ENCODE measurements at regions not wholly inside any gene's neighbourhood (a gene's known extent, or its start where the extent isn't known, plus 50 kb on each side); places are given as distances from the start of the nearest gene placed in this dataset.
"Not testable (repeated sequence)": the region's sequence is repeated elsewhere in the genome, so short reads cannot be mapped to it uniquely, and the experiment has no call there.

DNA sequence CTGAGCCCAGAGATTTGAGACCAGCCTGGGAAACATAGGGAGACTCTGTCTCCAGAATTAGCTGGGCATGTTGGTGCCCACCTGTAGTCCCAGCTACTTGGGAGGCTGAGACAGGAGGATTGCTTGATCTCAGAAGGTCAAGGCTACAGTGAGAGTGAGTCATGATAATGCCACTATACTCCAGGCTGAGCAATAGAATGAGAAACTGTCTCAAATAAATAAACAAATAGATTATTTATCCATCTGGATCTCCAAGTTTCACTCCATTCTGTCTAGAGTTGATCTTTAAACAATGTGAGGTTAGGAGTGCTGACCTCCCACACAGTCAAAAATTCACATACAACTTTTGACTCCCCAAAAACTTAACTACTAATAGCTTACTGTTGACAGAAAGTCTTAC is 106.8 kb upstream of the PALMD start:
- no peak overlapping the region for H3K4me3 Mint-ChIP-seq
- H3K9me3 Mint-ChIP-seq, result no peaks in the 10 kb centered on the region
- DNase-seq, result no peak
- H3K27me3 Mint-ChIP-seq (ENCODE audit: low read depth), result no peaks in the 10 kb centered on the region
- no peak for ATAC-seq (replicated peaks in 1 of 2)
- no peaks in the 10 kb centered on the region for H3K4me1 Mint-ChIP-seq (ENCODE audit: low read depth)
- no peaks in the 10 kb centered on the region for H3K36me3 Mint-ChIP-seq (ENCODE audit: insufficient read depth in 2 of 2)
- H3K27ac Mint-ChIP-seq, result no peak overlapping the region

DNA sequence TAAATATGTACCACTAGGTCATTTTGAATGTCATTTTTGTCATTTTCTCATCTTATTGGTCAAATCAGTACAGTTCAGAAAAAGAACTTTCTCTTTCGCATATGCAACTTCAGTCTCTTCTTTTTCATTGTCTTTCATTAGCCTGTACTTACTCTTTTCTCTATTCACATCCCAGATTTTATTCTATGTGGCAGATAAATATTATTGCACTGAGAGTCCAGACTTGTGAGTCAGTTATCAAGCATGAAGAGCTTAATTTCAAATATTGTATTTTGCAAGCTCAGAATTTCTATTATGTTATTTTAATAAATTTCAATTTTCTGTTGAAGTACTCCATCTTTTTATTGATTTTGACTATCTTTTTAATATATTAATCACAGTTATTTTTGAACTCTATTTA is 105.2 kb upstream of the PALMD start:
- Mint-ChIP-seq H3K4me3 (no peak overlapping the region), H3K4me1 (ENCODE audit: low read depth) (no peaks in the 10 kb centered on the region), H3K27me3 (ENCODE audit: low read depth) (no peaks in the 10 kb centered on the region), H3K36me3 (ENCODE audit: insufficient read depth in 2 of 2) (no peaks in the 10 kb centered on the region), H3K9me3 (no peaks in the 10 kb centered on the region), H3K27ac (no peak overlapping the region)
- DNase-seq (no peak), ATAC-seq (replicated peaks in 1 of 2) (no peak)

DNA sequence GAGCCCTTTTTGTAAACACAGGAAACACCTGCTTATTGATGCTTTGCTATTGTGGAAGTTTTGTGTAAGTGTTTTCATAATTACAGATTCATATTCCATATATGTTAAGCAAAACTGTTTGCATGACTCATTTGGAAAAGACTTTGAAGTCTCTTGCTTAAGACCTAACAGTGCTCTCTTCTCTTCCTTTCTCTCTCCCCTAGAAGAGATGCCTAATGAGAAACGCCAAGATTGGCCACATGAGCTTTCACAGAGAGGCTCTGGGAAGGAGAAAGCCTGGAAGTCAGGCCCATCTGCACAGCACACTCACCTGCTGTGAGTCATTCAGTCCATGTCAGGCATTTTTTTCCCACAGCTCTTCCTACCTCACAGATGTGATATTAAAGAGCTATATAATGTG is 101.6 kb upstream of the PALMD start:
- Mint-ChIP-seq H3K4me3 (no peak overlapping the region), H3K9me3 (no peaks in the 10 kb centered on the region), H3K27ac (no peak overlapping the region), H3K4me1 (ENCODE audit: low read depth) (no peaks in the 10 kb centered on the region), H3K27me3 (ENCODE audit: low read depth) (no peaks in the 10 kb centered on the region), H3K36me3 (ENCODE audit: insufficient read depth in 2 of 2) (no peaks in the 10 kb centered on the region)
- ATAC-seq (replicated peaks in 1 of 2), result no peak
- DNase-seq, result no peak

GRCh38 chr1:99546432-99547416 is 99.2 kb upstream of the PALMD start:
- ATAC-seq (replicated peaks in 1 of 2) (no peak), DNase-seq (no peak)
- no peak overlapping the region for H3K4me3 Mint-ChIP-seq
- H3K36me3 Mint-ChIP-seq (ENCODE audit: insufficient read depth in 2 of 2), result no peaks in the 10 kb centered on the region
- H3K27me3 Mint-ChIP-seq (ENCODE audit: low read depth), result peaks cover 13% of the 10 kb centered on the region
- H3K4me1 Mint-ChIP-seq (ENCODE audit: low read depth), result no peaks in the 10 kb centered on the region
- no peaks in the 10 kb centered on the region for H3K9me3 Mint-ChIP-seq
- no peak overlapping the region for H3K27ac Mint-ChIP-seq

DNA sequence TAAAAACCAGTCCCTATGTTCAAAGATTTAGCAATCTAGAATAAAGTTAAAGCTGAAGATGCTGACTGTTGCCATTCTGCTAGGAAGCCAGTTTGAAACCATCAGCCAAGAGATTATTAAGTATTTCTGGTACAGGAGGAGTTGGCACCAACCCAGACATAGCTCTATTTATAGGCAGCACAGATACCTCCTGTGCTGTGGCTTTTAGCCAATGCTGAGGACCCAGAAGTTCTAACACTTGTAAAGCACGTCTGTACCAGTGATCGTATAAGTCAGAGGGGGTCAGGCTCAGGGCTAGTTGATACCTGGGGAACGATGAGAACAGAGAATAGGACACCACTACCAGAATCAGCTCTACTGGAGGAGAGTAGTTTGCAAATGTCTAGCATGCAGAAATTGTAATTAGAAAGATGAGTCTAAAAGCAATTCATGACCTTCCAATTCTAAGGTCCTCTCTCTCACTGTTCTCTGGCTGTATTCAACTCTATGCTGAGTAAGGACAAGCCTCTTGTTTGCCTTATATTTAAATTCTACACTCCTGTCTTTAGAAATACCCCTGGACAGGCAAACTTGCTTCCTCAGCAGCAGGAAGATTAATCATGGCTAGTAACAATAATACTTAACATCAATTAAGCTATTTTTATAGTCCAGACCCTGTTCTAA is 96.8 kb upstream of the PALMD start:
- ATAC-seq (replicated peaks in 1 of 2), result no peak
- no peaks in the 10 kb centered on the region for H3K36me3 Mint-ChIP-seq (ENCODE audit: insufficient read depth in 2 of 2)

GRCh38 chr1:99550198-99550597 is 95.7 kb upstream of the PALMD start:
- no peaks in the 10 kb centered on the region for H3K36me3 Mint-ChIP-seq (ENCODE audit: insufficient read depth in 2 of 2)
- H3K4me1 Mint-ChIP-seq (ENCODE audit: low read depth), result no peaks in the 10 kb centered on the region
- no peak overlapping the region for H3K4me3 Mint-ChIP-seq
- H3K27ac Mint-ChIP-seq, result no peak overlapping the region
- DNase-seq, result no peak
- H3K9me3 Mint-ChIP-seq, result no peaks in the 10 kb centered on the region
- peaks cover 13% of the 10 kb centered on the region for H3K27me3 Mint-ChIP-seq (ENCODE audit: low read depth)
- no peak for ATAC-seq (replicated peaks in 1 of 2)

More for the DNA sequence above, 96.8 kb upstream of the PALMD start:
- H3K9me3 Mint-ChIP-seq, result no peaks in the 10 kb centered on the region
- H3K27me3 Mint-ChIP-seq (ENCODE audit: low read depth), result peaks cover 13% of the 10 kb centered on the region
- no peak overlapping the region for H3K27ac Mint-ChIP-seq
- DNase-seq, result no peak
- H3K4me3 Mint-ChIP-seq, result no peak overlapping the region
- H3K4me1 Mint-ChIP-seq (ENCODE audit: low read depth), result no peaks in the 10 kb centered on the region

- Mint-ChIP-seq H3K36me3 (ENCODE audit: insufficient read depth in 2 of 2) (no peaks in the 10 kb centered on the region), H3K27ac (no peak overlapping the region), H3K4me3 (no peak overlapping the region), H3K4me1 (ENCODE audit: low read depth) (no peaks in the 10 kb centered on the region), H3K9me3 (peaks cover 0 to 1% of the 10 kb centered on the region in 2 donors), H3K27me3 (ENCODE audit: low read depth) (peaks cover 13% of the 10 kb centered on the region)
- DNase-seq (no peak), ATAC-seq (replicated peaks in 1 of 2) (no peak)
Observed at GRCh38 chr1:99551812-99552614, 93.9 kb upstream of the PALMD start.

- Mint-ChIP-seq H3K4me3 (no peak overlapping the region), H3K36me3 (ENCODE audit: insufficient read depth in 2 of 2) (no peaks in the 10 kb centered on the region), H3K27me3 (ENCODE audit: low read depth) (peaks cover 13% of the 10 kb centered on the region), H3K27ac (no peak overlapping the region), H3K4me1 (ENCODE audit: low read depth) (no peaks in the 10 kb centered on the region), H3K9me3 (peaks cover 0 to 1% of the 10 kb centered on the region in 2 donors)
- ATAC-seq (replicated peaks in 1 of 2), result no peak
- DNase-seq, result no peak
Observed at GRCh38 chr1:99553301-99553700, 92.6 kb upstream of the PALMD start.

DNA sequence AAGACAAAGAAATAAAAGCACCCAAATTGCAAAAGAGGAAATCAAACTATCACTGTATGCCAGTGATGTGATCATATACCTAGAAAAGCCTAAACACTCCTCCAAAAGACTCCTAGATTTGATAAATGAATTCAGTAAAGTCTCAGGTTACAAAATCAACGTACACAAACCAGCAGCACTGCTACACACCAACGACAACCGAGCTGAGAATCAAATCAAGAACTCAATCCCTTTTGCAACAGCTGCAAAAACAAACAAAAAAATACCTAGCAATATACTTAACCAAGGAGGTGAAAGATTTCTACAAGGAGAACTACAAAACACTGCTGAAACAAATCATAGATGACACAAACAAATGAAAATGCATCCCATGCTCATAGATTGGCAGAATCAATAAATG is 92.1 kb upstream of the PALMD start:
- H3K27me3 Mint-ChIP-seq (ENCODE audit: low read depth), result peaks cover 13% of the 10 kb centered on the region
- not testable (repeated sequence) for ATAC-seq (replicated peaks in 1 of 2); H3K9me3 Mint-ChIP-seq; H3K27ac Mint-ChIP-seq; H3K4me1 Mint-ChIP-seq (ENCODE audit: low read depth); H3K36me3 Mint-ChIP-seq (ENCODE audit: insufficient read depth in 2 of 2); H3K4me3 Mint-ChIP-seq; DNase-seq

DNA sequence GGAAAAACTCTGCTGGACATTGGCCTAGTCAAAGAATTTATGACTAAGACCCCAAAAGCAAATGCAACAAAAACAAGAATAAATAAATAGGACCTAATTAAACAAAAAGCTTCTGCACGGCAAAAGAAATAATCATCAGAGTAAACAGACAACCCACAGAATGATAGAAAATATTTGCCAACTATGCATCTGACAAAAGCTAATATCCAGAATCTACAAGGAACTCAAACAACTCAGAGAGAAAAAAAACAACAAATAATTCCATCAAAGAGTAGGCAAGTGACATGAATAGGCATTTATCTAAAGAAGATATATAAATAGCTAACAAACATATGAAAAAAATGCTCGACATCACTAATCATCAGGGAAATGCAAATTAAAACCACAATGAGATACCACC is 91.2 kb upstream of the PALMD start:
- H3K27me3 Mint-ChIP-seq (ENCODE audit: low read depth), result peaks cover 13% of the 10 kb centered on the region
- H3K27ac Mint-ChIP-seq, result no peak overlapping the region
- H3K4me3 Mint-ChIP-seq, result no peak overlapping the region
- H3K36me3 Mint-ChIP-seq (ENCODE audit: insufficient read depth in 2 of 2), result no peaks in the 10 kb centered on the region
- ATAC-seq (replicated peaks in 1 of 2) (no peak), DNase-seq (no peak)
- no peaks in the 10 kb centered on the region for H3K4me1 Mint-ChIP-seq (ENCODE audit: low read depth)
- H3K9me3 Mint-ChIP-seq, result peaks cover 0 to 1% of the 10 kb centered on the region in 2 donors

DNA sequence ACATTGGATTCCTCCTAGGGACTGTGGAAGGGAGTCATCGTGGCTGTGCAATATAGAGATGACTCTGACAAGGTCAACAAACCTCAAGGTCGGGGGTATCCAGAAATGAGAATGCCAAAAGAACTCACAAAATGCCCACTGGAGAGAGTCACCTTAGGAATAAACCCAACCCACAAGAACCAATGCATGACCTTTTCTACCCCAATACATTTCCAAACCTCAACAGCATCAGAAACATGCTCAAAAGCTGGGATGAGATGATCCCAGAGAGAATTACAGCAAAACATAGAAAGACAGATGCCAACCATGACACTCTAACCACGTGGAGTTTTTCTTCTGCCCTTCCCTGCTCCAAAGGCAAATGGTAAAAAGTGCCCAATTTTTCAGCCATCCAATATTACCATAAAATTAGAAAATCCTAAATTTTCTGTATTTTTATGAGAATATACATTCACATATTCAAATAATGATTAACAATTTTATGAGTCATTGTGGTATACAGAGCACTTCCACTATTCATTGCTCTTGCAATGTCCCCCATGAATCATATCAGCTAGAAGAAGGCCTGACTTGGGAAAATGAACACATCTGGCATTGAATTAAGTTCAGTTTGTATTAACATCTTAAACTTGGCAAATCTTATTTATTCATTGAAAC is 88.2 kb upstream of the PALMD start:
- Mint-ChIP-seq H3K4me3 (no peak overlapping the region), H3K27ac (no peak overlapping the region), H3K4me1 (ENCODE audit: low read depth) (no peaks in the 10 kb centered on the region), H3K27me3 (ENCODE audit: low read depth) (no peaks in the 10 kb centered on the region), H3K36me3 (ENCODE audit: insufficient read depth in 2 of 2) (no peaks in the 10 kb centered on the region), H3K9me3 (peaks cover 0 to 1% of the 10 kb centered on the region in 2 donors)
- no peak for ATAC-seq (replicated peaks in 1 of 2)
- DNase-seq, result no peak

- Mint-ChIP-seq H3K27me3 (ENCODE audit: low read depth) (no peaks in the 10 kb centered on the region), H3K9me3 (peaks cover 1% of the 10 kb centered on the region in 2 donors), H3K36me3 (ENCODE audit: insufficient read depth in 2 of 2) (no peaks in the 10 kb centered on the region), H3K4me3 (no peak overlapping the region), H3K4me1 (ENCODE audit: low read depth) (no peaks in the 10 kb centered on the region), H3K27ac (no peak overlapping the region)
- DNase-seq (no peak), ATAC-seq (replicated peaks in 1 of 2) (no peak)
Observed at GRCh38 chr1:99559166-99559565, 86.7 kb upstream of the PALMD start.
